Right hindlimb (tissue), 1 donor: ENCODE measurements at regions not wholly inside any gene's neighbourhood (a gene's known extent, or its start where the extent isn't known, plus 50 kb on each side); places are given as distances from the start of the nearest gene placed in this dataset.

ENCODE experiments used
- DNase-seq: peaks from one replicate; pipeline ENCODE4 v3.0.0-alpha.2; 2018

DNA sequence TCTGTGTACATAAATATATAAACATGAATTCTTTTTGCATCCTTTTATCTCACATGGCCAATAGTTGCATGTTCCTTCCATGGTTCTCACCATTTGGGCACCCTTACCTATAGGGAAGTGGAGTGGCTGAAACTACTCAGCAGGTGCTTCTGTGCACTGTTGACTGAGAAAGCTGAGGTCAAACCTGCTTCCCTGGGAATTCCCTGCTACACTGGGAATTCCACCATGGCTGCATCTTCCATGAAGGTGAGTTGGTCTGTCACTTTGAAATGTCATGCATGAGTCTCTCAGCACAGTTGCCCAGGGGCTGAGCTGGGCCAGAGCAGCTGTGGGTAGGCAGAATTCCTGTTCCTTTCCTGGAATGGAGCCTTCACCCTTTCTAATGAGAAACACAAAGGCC is 193.8 kb upstream of the PRSS16 start:
- no peak for DNase-seq

DNA sequence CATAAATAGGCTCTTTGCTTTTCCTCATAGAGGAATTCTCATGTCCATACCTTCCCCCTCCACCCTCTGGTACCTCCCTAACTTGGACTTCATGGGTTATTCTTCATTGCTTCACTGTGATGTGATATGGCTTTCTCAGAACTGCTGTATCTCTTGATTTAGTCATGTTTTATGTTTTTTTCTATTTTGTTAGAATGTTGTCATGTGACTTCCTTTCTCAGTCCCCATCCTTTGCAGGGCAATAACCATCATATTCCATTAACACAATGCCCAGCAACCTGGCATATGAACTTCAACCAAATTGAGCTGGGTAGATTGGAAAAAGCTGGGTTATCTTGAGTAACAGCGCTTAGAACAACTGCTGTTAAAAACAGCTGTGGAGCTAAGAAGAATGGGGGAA is 190.9 kb upstream of the PRSS16 start:
- no peak for DNase-seq

DNA sequence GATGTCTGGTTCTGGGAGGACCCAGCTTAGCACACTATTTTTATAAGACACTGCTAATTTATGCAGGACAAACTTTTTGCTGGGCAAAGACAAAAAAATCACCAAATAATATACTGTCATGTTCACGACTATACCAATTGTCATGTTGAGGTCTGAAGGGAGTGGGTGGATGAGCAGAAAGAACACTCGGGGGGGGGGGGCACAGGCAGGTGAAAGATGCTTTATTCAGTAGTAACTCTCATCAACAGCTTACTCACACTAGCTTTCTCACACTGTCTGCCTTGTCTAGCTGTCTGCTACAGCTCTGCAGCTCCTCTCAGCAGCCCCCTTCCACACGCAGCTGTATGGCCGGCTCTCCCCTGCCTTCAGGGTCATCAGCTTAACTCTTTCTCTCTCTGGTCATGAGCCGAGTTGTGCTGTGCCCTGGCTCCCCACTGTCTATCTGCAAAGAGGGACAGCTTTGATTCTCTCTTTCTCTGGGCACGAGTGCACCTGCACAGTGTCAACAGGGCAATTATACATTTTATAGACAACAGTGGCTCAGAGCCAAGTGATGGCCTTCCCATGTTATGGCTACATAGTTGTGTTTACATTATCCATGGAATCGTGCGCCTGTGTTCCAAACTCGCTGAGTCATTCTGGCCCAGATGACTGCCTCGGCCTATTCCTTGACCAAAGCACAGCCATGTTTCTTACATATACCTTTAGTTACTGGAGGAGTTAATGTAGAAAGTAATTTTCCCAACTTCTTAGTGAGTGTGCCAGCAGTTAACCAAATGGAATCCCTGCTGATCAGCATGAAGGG is 187.7 kb upstream of the PRSS16 start:
- DNase-seq, result no peak

DNA sequence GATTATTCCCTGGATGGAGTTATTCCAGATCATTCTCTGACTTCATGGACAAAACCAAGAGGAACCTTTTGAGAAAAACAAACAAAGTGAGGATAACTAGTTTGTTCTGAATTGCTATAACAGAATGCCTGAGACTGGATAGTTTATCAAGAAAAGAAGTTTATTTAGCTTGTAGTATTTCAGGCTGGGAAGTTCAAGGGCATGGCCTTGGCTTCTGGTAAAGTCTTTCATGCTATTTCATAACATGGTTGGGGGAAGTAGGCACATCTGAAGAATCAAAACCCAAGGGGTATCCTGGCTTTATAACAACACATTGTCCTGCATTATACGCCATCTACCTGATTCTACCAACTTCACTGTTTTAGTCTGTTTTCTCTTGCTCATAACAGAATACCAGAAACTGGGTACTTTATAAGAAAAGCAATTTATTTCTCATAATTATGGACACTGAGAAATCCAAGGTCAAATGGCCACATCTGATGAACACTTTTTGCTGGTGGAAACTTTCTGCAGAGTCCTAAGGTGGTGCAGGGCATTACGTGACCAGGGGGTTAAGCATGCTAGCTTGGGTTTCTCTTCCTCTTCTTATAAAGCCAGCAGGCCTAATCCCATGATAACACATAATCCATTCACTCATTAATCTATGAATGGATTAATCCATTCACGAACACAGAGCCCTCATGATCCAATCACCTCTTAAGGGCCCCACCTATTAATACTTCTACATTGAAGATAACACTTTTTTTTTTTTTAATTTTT is 186.1 kb upstream of the PRSS16 start:
- DNase-seq, result no peak

DNA sequence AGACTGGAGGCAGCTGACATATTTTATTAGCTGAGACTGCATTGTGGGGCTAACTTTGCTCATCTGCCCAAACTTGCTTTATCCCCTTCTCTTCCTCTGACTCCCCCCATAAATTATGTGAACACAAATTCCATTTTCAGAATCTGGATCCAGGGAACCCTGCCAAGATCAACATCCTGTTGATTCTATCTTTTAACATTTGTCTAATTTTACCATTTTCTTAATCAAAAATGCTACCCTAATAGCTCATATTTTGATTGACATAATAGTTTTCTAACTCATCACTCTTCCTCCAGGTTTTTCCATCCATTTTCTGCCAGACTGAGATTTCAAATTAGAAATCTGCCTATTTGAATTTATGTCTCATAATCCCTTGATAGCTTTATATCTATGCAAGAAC is 184.7 kb upstream of the PRSS16 start:
- no peak for DNase-seq

DNA sequence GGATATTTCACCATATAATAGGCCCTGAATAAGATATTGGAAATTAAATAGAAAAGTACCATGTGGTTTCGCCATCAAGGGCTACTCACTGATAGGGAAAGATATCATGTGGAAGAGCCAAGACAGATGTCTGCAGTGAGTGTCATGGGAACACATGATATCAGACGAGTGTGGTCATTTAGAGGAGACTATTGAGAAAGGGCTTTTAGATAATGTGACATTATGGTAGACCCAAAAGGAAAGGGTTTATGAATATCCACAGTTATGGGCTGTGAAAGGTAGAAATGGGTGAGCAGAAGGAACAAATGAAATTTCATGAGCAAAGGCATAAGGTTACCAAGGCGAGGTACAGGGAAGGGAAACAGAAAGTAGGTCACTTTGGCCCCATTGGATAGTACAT is 182.3 kb upstream of the PRSS16 start:
- no peak for DNase-seq

DNA sequence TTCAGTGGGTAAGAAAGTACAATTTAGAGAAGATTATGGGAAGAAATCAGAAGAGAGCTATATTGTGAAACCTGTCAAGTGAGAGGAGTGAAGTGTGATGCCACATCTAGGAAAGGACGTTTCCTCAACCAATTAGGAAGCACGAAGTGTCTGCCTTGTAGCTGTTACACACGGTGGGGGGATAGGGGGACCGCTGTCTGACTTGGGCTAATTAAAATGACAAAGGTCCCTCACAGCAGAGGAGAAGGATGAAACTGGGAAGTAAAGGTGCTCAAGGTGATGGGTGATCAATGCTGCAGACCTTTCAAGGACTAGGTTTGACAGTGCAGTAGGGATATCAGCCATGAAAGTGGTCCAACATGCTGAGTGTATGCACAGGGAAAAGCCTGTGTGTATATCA is 181.1 kb upstream of the PRSS16 start:
- DNase-seq, result no peak

DNA sequence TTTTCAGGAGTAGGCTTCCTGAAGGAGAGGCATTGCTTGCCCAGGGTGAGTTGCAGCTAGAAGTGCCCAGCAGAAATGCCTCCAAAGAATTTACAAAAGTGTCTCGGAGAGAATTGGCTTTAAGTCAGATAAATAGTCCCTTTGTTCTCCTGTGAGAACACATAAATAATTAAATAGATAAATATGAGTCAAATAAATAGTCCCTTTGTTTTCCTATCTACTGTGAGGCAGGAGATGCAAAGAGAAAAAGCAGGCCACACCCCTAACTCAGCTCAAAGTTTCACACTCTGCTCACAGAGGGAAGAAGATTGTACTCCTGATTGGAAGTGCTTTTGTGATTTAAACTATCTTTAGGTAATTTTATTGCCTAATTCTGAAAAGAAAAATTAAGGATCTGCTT is 180.7 kb upstream of the PRSS16 start:
- no peak for DNase-seq

DNA sequence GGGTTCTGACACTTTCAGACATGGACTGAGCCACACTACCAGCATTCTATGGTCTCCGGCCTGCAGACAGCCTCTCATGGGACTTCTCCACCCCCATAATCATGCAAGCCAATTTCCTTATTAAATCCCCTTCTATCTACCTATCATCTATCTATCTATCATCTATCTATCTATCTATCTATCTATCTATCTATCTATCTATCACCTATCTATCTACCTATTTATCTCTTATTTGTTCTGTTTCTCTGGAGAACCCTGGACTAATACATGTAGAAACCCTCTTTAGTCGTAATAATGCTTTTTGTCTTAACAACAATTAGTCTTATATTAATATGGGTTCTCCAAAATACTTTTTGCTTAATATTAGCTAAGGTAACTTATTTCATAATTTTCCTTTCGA is 174.1 kb upstream of the PRSS16 start:
- no peak for DNase-seq

DNA sequence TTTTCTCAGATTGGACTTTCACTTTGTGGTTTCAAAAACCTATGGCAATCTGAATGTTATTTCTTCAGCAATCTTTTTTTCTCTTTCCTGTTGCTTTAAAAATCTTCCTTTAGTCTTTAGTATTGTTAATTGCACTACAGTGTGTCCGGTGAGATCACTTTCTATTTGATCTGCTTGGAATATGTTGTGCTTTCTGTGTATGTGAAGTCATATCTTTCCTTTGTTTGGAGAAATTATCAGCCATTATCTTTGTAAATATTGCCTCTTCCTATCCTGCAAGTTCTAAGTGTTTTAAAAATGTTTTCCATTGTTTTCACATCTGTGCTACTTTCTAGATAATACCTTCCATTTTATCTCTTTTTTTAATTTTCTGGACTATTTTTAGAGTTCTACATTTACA is 171.4 kb upstream of the PRSS16 start:
- no peak for DNase-seq

DNA sequence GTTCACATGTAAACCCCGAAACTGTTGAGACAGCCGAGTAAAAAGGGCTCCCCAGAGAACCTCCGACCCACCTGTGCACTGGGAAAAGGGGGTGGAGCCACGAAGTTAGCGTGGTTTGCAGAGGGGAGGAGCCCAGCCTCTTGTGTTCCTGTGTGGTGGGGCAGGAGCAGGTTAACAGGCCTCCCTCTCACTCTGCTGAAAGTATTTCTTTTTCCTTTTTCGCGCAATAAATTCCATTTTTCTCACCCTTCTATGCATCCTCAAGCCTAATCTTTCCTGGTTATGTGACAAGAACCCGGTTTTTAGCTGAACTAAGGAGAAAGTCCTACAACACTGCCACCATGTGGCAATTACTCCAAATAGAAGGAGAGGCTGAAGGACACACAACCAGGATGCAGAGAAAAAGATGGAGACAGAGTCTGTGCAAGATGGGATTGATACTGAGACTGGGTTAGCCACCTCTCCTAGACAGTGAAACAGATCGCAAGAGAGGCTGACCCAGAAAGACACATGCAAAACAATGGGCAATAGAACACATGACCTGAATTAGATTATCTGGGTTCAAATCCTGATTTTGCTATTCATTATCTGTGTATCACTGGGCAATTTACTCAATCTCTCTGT is 168.7 kb upstream of the PRSS16 start:
- DNase-seq, result peak; percentile 46

DNA sequence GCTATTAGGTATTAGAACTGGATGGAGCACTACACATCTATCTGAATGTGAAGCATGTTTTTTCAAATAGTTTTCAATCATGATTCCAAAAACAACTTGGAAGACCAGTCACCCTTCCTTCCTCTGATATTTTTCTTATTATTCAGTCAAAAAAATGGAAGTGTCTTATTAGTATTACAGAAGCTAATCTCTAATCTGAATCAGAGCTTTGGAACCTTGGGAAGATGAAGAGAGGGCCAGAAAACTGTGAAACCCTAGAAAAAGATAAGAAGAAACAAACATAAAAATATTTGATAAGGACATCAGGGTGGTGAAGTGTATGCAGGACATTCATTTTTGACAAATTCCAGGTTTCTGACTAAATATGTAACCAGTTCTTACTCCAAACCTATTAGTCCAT is 166.3 kb upstream of the PRSS16 start:
- no peak for DNase-seq

DNA sequence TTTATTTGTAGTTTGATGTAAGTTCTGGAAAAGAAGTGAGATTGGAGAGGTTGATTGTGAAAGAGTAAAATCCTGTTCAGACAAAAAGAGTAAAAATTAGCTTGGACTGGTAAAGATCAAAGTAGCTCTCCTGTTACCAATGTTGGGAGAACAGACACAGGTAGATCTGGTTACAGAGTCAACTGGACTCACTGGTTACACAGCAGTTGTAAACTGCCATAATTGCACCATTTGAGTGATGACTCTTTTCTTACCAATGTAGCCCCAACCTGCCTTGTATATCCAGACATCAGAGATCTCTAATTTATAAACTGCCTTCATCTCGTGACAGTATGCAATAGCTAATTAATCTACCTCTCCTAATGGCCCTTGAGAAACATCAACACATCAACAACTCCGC is 165.6 kb upstream of the PRSS16 start:
- DNase-seq, result no peak

DNA sequence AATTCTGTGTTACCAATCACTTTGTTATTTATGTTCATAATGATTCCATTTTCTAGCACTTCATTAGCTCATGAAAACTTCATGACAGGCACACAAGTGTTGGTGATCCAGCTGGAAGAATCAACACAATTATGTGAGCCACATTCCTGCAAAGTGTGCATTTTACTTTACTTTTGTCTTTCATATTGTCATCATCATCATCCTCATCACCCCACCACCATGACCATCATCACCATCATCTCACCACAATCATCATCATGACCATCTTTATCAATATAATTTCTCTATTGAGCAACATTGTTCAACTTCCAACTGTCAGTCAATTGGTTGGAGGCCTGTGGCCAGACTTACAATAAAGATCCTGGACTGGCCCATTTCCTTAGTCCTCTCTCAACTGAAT is 159.4 kb upstream of the PRSS16 start:
- no peak for DNase-seq

DNA sequence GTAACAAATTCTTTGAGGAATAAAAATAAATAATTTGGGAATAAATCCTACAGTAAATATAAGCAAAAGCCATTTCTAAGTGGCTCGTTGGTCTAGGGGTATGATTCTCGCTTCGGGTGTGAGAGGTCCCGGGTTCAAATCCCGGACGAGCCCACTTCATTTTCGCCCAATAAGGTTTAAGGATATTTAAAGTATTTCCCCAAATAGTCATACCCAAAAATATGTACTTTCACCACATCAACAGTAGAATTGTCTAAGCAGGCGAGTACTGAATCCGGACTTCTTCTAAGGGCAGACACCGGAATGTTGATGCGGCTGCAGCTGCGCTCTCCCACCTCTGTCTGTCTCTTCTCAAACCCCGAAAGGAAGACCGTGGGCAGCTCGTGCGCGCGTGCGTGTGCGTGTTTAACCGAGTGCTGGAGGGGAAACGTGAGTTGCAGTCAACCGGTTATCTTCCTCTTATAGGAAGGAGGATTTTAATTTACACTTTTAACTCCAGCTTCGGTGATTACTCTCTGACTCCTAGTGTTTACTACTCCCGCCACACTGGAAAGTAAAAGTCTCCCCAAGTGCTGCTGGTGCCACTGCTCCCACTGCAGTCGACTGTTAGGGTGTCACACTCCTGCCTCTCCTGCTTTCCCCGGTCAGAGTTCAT is 155.7 kb upstream of the PRSS16 start:
- peak; percentile 26 for DNase-seq

DNA sequence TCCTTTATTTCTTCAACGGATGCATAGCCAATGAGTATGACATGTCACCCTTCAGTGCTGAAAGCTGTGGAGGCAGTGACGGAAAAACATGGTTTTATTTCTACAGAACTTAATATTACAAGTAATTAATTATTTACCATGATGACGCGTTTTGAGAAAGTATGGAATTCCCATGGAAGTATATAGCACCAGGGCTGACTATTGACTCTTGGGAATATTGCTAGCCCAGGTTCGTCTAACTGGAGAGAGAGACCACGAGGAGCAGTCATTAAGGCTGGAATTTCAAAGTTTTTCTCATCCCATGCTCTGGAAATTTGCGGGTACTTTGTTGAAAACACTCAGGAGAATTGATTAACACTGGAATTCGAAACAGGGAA is 155.2 kb upstream of the PRSS16 start:
- no peak for DNase-seq

DNA sequence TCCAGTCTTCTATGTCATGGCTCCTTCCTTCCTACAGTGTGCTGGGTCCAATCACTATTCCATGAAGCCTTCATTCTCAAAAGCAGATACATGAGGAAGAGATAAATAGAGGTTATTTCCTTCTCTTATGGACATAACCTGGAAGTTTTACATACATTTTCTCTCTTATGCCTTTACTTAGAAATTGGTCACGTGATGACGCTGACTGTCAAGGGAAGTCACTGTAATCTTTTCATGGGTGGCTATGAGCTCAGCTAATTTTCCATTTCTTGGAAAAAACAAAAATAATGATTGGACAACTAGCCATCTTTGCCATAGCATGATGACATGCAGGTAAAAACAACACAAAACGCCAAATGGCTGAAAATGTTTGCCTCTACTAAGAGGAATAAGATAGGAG is 151.6 kb upstream of the PRSS16 start:
- no peak for DNase-seq

DNA sequence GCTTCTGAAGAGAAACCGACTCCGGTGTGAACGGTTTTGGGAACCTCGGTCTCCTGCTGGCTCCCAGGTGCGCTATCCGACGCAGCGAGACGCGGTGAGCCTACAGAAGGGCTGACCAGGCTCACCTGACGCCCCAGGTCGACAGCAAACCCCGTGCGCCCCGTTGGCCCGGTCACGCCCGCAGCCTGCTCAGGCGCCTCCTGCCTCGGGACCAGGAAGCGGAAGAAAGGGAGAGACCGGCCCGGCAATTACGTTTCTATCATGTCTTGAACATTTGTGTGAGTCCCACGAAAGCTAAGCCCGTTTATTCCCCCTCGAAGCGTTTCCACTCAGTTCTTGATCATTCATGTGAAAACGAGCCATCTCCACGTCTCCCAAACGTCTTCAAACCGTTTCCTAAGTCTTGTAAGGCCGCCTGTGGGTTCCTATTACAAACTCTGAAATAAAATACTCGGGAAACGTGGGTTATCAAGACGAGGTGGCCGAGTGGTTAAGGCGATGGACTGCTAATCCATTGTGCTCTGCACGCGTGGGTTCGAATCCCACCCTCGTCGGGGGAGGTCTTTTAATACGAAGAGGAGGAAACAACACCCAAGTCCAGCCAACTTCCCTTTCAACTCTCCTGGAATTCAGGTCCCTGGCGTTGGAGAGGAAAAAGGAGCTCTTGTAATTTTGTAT is 150.5 kb upstream of the PRSS16 start:
- peak; percentile 27 for DNase-seq

DNA sequence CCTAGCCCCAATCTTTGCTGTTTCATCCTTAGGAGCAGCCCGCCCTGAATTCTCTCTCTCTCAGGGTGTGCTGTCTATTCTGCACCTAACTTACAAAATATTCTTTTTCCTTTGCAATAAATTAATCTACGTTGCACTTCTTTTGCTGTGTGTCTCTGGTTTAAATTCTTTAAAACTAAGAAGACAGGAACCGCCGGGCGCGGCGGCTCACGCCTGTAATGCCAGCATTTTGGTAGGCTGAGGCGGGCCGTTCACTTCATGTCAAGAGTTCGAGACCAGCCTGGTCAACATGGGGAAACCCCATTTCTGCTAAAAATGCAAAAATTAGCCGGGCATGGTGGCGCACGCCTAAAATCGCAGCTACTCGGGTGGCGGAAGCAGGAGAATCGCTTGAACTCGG is 148.5 kb upstream of the PRSS16 start:
- DNase-seq, result no peak

DNA sequence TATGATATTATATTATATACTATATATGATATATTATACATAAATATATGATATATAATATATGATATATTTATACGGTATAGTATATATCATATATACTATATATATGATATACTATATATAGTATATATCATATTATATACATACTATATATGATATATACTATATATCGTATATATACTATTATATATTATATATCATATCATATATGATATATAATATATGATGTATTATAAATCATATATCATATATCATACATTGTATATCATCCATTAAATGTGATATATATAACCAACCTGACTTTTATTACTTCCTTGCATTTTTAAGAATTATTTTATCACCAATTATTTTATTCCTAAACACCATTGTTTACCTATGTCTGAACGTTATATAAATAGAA is 146.6 kb upstream of the PRSS16 start:
- no peak for DNase-seq

DNA sequence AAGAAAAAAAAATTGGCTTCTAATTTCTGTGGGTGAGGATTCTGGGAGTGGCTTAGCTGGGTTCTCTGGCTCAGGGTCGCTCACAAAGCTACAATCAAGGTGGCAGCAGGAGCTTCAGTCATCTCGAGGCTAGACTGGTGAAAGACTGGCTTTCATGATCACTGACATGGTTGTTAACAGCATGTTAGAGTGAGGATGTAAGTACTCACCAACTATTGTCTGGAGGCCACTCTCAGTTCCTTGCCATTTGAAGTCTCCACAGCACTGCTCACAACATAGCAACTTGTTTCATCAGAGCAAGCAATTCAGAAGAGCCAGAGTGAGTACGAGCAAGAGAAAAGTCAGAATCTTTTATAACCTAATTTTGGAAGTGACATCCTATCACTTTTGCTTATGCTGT is 145.7 kb upstream of the PRSS16 start:
- no peak for DNase-seq

DNA sequence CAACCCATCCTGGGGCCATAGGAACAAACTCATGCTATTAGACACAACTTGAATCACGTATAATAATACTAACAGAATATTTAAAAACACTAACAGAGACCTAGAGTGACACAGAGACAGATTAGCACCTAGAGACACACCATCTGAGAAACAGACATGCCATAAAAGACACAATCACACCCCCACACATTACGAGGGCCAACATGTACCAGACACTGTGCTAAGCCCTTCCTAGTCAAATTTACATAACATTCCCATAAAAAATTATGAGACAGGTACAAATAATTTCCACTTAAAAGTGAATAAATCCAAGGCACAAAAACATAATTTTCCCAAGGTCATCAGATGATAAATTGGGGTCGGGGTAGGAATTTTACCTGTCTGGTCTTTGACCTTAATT is 141.1 kb upstream of the PRSS16 start:
- no peak for DNase-seq

DNA sequence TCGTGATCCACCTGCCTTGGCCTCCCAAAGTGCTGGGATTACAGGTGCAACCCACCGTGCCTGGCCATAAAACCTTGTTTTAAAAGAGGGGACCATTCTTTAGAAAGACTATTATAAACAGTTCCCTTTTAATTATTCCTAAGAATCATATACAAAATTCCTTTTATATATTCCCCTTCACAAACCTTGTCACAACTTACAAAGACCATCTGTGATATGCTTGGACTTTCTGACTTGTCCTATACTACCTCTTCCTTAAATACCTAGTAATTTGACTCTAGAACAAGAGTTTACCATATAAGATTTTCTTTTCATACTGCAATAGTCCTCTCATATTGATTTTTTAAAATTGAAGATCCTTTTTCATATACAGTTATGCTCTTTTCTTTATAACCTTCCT is 135.8 kb upstream of the PRSS16 start:
- DNase-seq, result no peak
